GM18498 (cell line): ENCODE measurements at regions not wholly inside any gene's neighbourhood (a gene's known extent, or its start where the extent isn't known, plus 50 kb on each side); places are given as distances from the start of the nearest gene placed in this dataset.

Source experiments
- ATAC-seq: cut with Tn5 transposase; IDR thresholded peaks from one replicate; pipeline ENCODE4 v1.9.1; 2021; ENCODE audit warnings: mild to moderate bottlenecking, moderate library complexity; ENCODE audit not compliant: unreplicated experiment

DNA sequence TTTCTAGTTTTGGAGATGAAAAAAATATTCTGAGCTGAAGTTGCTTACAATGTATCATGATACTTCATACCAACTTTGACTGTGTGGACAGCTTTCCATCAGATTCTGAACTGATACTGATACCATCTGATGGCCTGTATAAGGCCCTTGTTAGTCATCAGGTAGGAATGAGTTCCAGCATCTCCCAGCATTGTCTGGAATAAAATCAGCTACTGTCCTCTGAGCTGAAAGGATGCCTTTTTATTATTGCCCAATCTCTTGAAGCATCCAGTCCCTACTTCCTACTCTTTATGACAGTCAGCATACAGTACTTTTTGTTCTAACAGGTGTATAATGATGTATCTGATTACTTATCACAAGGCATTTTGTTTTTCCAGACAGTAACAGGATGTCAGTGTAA is 70.6 kb upstream of the EYA4 start:
- ATAC-seq = no peak

DNA sequence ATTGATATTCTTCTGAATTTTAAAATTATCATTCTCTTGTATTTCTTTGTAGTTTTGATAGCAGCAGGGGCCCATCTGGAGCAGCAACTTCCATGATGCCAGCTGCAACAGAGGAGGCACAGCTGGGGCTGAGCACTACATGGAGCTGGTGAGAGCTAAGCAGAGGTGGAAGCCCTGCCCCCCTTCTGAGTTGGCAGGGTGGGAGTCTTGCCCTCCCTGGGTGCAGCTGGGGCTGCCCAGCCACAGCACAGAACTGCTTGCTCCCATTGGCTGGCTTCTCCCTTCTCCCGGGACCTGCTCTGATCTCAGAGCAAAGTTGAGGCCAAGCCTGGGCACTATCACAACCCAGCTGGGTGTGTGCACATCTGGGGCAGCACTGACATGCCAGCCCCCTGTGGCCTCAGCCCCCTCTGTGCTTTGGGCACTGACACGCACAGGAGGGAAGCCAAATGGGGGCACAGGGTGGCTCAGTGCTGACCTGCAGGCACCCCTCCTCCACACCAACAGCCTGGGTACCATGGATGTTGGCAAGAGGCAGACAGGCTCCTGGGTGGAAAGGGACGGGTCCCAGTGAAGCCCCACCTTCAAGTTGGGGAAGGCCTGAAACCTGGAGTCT is 69.1 kb upstream of the EYA4 start:
- ATAC-seq = no peak

- ATAC-seq = no peak
Measured at GRCh38 chr6:133173276-133173675, 67.9 kb upstream of the EYA4 start.

GRCh38 chr6:133179481-133179880 is 61.7 kb upstream of the EYA4 start:
- no peak for ATAC-seq

- ATAC-seq = no peak
Measured at GRCh38 chr6:133183691-133184090, 57.5 kb upstream of the EYA4 start.

- ATAC-seq = no peak
Measured at GRCh38 chr6:133184798-133185372, 56.3 kb upstream of the EYA4 start.

DNA sequence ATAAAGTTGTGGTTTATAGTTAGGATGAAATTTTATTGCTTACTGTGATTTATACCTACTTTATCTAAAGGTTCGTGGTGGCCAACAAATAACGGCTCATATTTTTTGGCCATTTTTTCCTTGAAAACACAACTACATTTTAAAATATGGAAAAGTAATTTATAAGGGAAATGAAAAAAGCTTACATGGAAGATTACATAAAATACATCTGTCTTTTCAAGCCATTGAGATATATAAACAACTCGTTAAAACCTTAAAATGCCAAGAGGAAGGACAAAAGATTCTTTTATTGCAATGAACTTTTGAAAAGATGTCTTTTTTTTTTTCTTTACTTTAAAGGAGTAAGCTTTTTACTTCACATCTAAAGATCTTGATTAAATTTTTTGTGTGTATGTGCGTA is 55.4 kb upstream of the EYA4 start:
- no peak for ATAC-seq

GRCh38 chr6:133187114-133187513 is 54.0 kb upstream of the EYA4 start:
- ATAC-seq = no peak

GRCh38 chr6:133187657-133188453 is 53.3 kb upstream of the EYA4 start:
- no peak for ATAC-seq

DNA sequence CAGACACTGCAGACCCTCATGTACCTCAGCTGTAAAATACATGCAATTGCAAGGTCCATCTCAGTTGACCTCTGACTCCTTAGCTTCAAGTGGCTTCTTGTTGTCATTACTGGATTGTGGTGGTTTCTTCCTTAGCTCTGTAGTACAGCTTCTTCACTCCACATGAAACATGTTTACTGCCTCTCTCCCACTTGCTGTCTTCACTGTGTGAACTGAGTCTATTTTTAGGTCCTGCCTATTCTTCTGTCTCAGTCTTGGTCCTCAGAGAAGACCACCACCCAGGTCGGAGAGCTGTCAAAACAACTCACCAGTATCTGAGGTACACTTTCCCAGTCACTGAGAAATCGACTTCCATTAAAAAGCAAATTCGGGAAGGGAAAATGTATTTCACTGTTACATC is 50.2 kb upstream of the EYA4 start:
- no peak for ATAC-seq

GRCh38 chr6:133191323-133191722 is 49.8 kb upstream of the EYA4 start:
- no peak for ATAC-seq
